ENCODE measurements at regions not wholly inside any gene's neighbourhood (a gene's known extent, or its start where the extent isn't known, plus 50 kb on each side); places are given as distances from the start of the nearest gene placed in this dataset.
A peak's percentile ranks its signal among the peaks of the same experiment; 100 is the strongest.

GRCh38 chrX:40485102-40485826 lies 95.5 kb upstream of the ATP6AP2 start:
- no peak for DNase-seq (ENCODE audit: low spot score)

- DNase-seq (ENCODE audit: low spot score), result no peak
Measured at GRCh38 chrX:40484408-40485091, 96.2 kb upstream of the ATP6AP2 start.

- no peak for DNase-seq (ENCODE audit: low spot score)
Measured at GRCh38 chrX:40483502-40483901, 97.3 kb upstream of the ATP6AP2 start.

- no peak for DNase-seq (ENCODE audit: low spot score)
Measured at GRCh38 chrX:40479777-40480318, 100.9 kb upstream of the ATP6AP2 start.

DNA sequence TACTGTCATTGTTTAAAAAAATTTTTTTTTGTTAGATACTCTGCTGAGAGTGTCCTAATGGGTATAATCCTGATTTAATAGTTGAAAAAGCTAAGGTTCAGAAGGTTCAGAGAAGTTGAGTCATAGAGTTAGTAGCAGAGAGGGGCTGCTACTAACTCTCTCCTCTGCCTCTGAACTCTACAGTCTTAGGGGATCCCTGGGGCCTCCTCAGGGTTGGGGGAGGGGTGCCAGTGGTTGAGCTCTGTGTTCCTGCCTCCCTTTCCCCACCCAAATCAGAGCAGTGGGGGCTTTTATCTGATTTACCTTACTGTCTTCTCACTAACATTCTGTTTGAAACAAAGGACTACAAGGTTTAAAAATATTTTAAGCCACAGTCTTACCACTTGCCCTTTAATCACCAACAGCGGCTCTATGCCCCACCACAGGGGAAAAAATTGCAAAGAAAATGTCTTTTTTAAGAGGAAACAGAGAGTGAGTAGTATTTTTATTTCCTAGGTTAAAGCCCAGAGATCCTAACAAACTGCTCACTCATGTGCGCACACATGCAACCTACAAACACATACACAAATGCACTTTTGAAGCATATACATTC lies 102.2 kb upstream of the ATP6AP2 start:
- no peak for DNase-seq (ENCODE audit: low spot score)

DNA sequence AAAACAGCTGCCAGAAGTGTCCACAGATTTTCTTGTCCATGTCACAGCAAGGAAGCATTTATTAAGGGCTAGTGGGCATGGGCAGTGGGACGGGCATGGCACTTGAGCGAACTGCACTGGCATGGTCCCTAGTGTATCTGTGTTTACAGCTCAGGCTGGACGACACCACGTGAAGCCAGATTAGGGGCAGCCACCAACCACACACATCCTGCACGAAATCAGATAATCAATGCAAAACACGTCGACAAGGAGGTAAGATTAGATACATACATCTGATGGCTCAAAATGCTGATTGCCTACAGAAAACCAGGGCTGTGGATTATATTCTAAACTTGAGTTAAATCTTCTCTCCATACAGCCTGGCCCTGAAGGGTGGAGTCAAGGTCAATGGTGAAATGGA lies 103.8 kb upstream of the ATP6AP2 start:
- no peak for DNase-seq (ENCODE audit: low spot score)

DNA sequence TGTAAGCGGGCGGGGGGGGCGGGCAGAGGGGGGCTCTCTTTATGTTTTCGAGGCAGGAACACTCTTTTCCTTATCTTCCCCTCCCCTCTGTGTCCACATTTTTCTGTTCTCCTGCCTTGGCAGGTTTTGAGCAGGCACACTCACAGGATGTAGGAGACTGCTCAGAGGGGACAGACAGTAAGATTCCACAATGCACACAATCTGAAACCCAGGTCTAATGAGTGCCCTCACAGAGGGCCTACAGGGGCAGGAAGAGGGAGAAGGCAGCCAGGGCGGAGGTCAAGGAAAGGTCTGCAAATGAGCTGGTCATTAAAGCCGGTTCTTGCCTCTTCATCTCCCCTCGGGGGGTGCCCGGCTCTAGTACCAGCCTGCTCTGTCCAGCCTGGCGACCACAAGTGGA lies 106.1 kb upstream of the ATP6AP2 start:
- DNase-seq (ENCODE audit: low spot score), result no peak

DNA sequence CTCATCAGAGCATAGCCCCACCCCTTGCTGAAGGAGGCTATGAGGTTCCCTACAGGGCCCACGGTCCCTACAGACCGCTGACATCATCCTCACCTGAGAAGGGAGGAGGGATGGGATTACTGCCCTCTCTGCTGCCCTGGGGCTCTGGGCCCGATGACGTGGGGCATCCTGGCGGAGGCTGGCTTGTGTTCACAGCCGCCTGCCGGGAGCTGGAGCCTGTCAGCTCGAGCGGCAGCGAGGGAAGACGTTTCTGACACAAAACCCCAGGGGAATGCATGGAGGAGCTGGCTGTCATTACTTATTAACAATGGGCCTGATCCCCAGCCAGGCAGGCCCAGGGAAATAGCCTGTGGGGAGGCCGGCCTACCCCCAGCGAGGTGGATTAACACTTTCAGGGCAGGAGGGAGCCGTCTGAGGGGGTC lies 106.6 kb upstream of the ATP6AP2 start:
- no peak for DNase-seq (ENCODE audit: low spot score)

DNA sequence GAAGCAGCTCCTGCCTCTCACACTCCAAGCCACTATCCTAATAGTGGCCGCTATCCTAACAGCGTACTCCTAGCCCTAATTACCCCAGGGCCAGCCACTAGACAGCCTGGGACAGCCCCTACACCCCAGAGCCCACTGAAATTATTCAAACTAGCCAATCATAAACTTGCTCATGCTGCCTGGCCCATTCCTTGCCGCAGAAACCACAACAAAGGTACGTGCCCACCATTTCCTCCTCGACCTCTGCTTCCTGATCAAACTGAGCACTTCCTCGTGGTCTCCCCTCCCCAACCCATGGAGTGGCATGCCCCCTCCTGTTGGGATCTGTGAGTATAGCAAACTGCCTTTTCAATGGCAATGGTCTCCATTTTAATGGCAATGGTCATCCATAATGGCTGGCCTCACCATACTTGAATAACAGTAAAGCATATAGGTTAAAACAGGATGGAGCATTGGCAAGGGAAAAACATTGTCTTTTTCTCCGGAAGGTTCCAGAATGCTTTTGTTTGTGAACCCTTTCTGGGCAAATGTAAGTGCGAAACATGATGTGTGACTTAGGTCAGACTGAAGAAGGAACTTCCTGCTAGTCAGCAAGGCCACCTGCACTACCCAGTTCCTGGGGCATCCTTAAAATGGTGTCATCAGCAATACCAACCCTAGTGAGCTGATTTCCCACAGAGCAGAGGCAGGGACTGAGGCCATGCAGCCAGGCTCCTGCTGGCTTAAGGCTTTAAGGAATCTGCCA lies 107.1 kb upstream of the ATP6AP2 start:
- DNase-seq (ENCODE audit: low spot score), result no peak

GRCh38 chrX:40471965-40472648 lies 108.7 kb upstream of the ATP6AP2 start:
- peak; percentile 72 for DNase-seq (ENCODE audit: low spot score)

- DNase-seq (ENCODE audit: low spot score), result no peak
Measured at GRCh38 chrX:40470830-40471429, 109.8 kb upstream of the ATP6AP2 start.

- DNase-seq (ENCODE audit: low spot score), result no peak
Measured at GRCh38 chrX:40469316-40469715, 111.5 kb upstream of the ATP6AP2 start.

- no peak for DNase-seq (ENCODE audit: low spot score)
Measured at GRCh38 chrX:40468033-40468846, 112.5 kb upstream of the ATP6AP2 start.

DNA sequence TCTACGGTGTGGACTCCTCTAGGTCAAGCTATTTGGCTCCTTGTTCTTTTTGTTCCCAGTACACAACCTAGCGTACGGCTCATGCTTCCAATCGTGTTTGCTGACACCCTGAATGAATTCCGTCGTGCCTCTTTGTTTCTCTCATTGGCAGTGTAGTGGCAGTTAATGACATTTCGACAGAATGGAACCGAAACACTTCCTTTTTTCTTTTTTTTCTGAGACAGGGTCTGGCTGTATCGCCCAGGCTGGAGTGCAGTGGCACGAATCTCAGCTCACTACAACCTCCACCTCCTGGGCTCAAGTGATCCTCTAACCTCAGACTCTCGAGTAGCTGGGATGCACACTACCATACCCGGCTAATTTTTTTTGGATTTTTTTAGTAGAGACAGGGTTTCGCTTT lies 113.3 kb upstream of the ATP6AP2 start:
- no peak for DNase-seq (ENCODE audit: low spot score)

GRCh38 chrX:40465735-40466551 lies 114.8 kb upstream of the ATP6AP2 start:
- DNase-seq (ENCODE audit: low spot score), result no peak

GRCh38 chrX:40462795-40463194 lies 118.0 kb upstream of the ATP6AP2 start:
- DNase-seq (ENCODE audit: low spot score), result no peak

- DNase-seq (ENCODE audit: low spot score), result no peak
Measured at GRCh38 chrX:40460926-40461325, 119.8 kb upstream of the ATP6AP2 start.

GRCh38 chrX:40459571-40460158 lies 121.1 kb upstream of the ATP6AP2 start:
- no peak for DNase-seq (ENCODE audit: low spot score)

DNA sequence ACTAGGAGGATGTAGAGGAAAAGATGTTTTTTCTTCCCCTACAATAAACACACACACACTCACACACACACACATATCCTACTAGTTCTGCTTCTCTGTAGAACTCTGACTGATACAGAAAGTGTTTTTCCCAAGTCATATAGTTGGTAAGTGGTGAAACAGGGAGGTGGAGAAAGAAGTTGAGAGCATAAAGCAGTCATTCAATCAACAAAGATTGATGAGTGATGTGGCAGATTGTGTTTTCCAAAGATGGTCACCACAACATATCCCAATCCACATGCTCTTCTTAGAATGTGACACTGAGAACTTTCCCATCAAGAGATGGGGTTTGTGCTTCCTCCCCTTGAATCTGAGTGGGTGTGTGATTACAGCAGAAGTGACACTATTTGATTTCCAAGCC lies 123.4 kb upstream of the ATP6AP2 start:
- DNase-seq (ENCODE audit: low spot score), result no peak
